ENCODE measurements at regions not wholly inside any gene's neighbourhood (a gene's known extent, or its start where the extent isn't known, plus 50 kb on each side); places are given as distances from the start of the nearest gene placed in this dataset.

DNA sequence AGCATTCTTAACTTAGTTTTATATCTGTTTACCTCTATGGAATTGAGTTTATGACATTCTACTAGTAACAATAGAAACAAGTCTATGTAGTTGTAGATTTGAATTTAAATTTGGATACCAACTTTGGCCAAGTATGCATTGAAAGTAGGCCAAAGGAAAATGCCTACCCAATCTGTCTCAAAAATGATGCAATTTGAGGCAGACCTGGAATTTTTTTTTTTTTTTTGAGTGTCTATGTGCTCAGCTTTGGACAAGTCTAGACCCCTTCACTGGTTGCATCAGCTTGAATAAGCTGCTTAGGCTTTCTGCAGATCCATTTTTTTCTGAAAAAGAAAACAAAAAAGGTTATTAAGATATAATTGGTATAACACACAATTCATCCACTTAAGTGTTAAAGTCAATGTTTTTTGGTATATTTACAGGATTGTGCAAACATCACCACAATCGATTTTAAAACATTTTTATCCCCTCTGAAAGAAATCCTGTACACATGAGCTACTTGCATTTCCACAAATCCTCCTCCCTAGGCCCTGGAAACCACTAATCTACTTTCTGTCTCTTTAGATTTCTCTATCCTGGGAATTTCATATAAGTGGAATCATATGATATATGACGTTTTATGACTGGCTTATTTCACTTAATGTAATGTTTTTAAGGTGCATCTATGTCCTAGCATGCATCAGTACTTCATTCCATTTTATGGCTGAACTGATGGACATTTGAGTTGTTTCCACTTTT lies 185.1 kb upstream of the CCDC68 start:
- 13 to 34% (median 31%) methylated on average over 2 of the region's 2 CpGs for WGBS, 3 donors
- DNase-seq: no peak
- no peaks in the 10 kb centered on the region for H3K9me3 ChIP-seq (ENCODE audit: control insufficient read depth in 2 of 2, insufficient read depth in 1 of 2, low read depth in 1 of 2, low read length in 1 of 2)
- no peaks in the 10 kb centered on the region for H3K36me3 ChIP-seq (ENCODE audit: control insufficient read depth in 3 of 3, insufficient read depth in 2 of 3, low read depth in 1 of 3, low read length in 3 of 3)
- H3K4me1 ChIP-seq (ENCODE audit: control insufficient read depth in 3 of 3, insufficient read depth in 2 of 3, low read depth in 1 of 3, low read length in 2 of 3): no peaks in the 10 kb centered on the region
- FAIRE-seq: no peak
- H3K4me3 ChIP-seq (ENCODE audit: low read depth in 1 of 3, low read length in 3 of 3): no peak overlapping the region
- H3K27ac ChIP-seq (ENCODE audit: low read depth in 1 of 3, low read length in 2 of 3): no peak overlapping the region
- H3K27me3 ChIP-seq (ENCODE audit: control insufficient read depth in 3 of 3, insufficient read depth in 3 of 3, low read length in 3 of 3): no peaks in the 10 kb centered on the region

DNA sequence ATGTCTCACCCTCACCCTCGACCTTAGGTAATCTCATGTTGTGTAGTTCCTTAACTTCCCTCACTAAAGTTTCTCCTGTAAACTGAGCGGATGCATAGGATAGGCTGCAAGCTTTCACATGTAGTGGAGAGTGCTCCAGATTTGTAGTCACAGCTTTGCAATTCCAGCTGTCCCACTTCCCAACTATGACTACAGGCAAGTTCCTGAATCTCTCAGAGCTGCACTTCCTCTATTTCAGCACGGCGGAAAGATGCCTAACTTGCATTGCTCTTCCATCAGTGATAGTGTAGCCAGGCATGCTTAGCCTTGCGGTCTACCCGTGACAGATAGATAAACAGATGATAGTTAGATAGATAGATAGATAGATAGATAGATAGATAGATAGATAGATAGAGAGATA lies 183.1 kb upstream of the CCDC68 start:
- 69 to 78% (median 74%) methylated on average over 6 of the region's 6 CpGs for WGBS, 3 donors
- no peaks in the 10 kb centered on the region for H3K4me1 ChIP-seq (ENCODE audit: control insufficient read depth in 3 of 3, insufficient read depth in 2 of 3, low read depth in 1 of 3, low read length in 2 of 3)
- H3K27me3 ChIP-seq (ENCODE audit: control insufficient read depth in 3 of 3, insufficient read depth in 3 of 3, low read length in 3 of 3): no peaks in the 10 kb centered on the region
- no peaks in the 10 kb centered on the region for H3K9me3 ChIP-seq (ENCODE audit: control insufficient read depth in 2 of 2, insufficient read depth in 1 of 2, low read depth in 1 of 2, low read length in 1 of 2)
- no peak overlapping the region for H3K27ac ChIP-seq (ENCODE audit: low read depth in 1 of 3, low read length in 2 of 3)
- DNase-seq (no peak), FAIRE-seq (no peak)
- no peak overlapping the region for H3K4me3 ChIP-seq (ENCODE audit: low read depth in 1 of 3, low read length in 3 of 3)
- H3K36me3 ChIP-seq (ENCODE audit: control insufficient read depth in 3 of 3, insufficient read depth in 2 of 3, low read depth in 1 of 3, low read length in 3 of 3): no peaks in the 10 kb centered on the region

DNA sequence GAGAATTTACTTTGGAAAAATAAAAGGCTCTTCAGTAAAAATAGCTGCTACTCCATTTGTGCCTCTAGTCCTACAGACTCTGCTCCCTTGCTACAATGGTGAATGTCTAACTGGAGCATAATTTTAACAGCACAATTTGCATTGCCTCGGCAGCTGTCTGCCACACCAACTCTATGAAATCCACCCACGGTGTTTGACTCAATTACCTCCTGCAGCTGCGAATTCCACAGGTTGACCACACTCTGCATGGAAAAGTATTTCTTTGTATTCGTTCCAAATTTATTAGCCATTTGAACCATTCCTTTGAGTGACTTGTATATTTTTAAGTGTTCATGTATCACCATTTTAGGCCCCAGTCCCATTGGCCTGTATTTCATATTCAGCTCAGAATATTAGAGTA lies 182.1 kb upstream of the CCDC68 start:
- DNase-seq: no peak
- Histone ChIP-seq H3K4me1 (ENCODE audit: control insufficient read depth in 3 of 3, insufficient read depth in 2 of 3, low read depth in 1 of 3, low read length in 2 of 3) (no peaks in the 10 kb centered on the region), H3K27ac (ENCODE audit: low read depth in 1 of 3, low read length in 2 of 3) (no peak overlapping the region), H3K4me3 (ENCODE audit: low read depth in 1 of 3, low read length in 3 of 3) (no peak overlapping the region), H3K36me3 (ENCODE audit: control insufficient read depth in 3 of 3, insufficient read depth in 2 of 3, low read depth in 1 of 3, low read length in 3 of 3) (no peaks in the 10 kb centered on the region), H3K27me3 (ENCODE audit: control insufficient read depth in 3 of 3, insufficient read depth in 3 of 3, low read length in 3 of 3) (no peaks in the 10 kb centered on the region), H3K9me3 (ENCODE audit: control insufficient read depth in 2 of 2, insufficient read depth in 1 of 2, low read depth in 1 of 2, low read length in 1 of 2) (no peaks in the 10 kb centered on the region)
- no peak for FAIRE-seq
- WGBS, 3 donors: 78 to 91% (median 86%) methylated on average over 4 of the region's 4 CpGs

DNA sequence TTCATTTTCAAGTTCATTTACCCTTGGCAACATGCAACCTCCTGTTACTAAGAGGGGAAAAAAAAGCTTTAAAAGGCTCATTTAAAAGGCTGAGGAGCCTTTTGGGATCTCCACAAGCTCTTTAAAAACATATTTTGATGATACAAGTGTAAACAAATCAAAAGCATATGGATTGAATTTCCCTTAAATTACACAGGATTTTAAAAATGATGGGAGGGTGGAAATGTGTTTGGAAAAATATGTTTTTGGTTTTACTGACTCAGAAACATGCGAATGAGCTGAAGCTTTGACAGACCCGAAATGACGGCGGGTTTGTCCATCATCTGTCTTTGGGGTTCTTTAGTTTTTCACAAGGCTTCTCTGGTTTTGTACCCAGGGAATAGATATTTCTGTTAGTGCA lies 180.6 kb upstream of the CCDC68 start:
- Histone ChIP-seq H3K27ac (ENCODE audit: low read depth in 1 of 3, low read length in 2 of 3) (no peak overlapping the region), H3K4me3 (ENCODE audit: low read depth in 1 of 3, low read length in 3 of 3) (no peak overlapping the region), H3K27me3 (ENCODE audit: control insufficient read depth in 3 of 3, insufficient read depth in 3 of 3, low read length in 3 of 3) (no peaks in the 10 kb centered on the region), H3K4me1 (ENCODE audit: control insufficient read depth in 3 of 3, insufficient read depth in 2 of 3, low read depth in 1 of 3, low read length in 2 of 3) (no peaks in the 10 kb centered on the region), H3K9me3 (ENCODE audit: control insufficient read depth in 2 of 2, insufficient read depth in 1 of 2, low read depth in 1 of 2, low read length in 1 of 2) (no peaks in the 10 kb centered on the region), H3K36me3 (ENCODE audit: control insufficient read depth in 3 of 3, insufficient read depth in 2 of 3, low read depth in 1 of 3, low read length in 3 of 3) (no peaks in the 10 kb centered on the region)
- FAIRE-seq (no peak), DNase-seq (no peak)
- WGBS, 3 donors: 66 to 82% (median 70%) methylated on average over 4 of the region's 4 CpGs

DNA sequence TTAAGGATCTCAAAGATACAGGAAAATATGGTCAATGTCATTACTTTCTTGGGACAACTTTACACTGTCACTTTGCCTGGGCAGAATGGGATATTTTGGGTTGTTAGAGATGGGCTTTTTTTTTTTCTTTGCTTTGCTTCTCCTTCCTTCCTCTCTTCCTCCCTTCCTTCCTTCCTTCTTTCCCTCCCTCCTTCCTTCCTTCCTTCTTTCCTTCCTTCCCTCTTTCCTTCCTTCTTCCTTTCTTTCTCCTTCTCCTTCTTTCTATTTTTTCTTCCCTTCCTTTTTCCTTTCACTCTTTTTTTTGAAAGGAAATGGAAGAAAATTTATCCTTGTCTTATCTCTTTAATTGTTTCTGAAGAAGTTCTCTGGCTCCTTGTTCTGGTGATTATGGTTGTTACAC lies 180.0 kb upstream of the CCDC68 start:
- H3K36me3 ChIP-seq (ENCODE audit: control insufficient read depth in 3 of 3, insufficient read depth in 2 of 3, low read depth in 1 of 3, low read length in 3 of 3): no peaks in the 10 kb centered on the region
- no peak for FAIRE-seq
- no peaks in the 10 kb centered on the region for H3K4me1 ChIP-seq (ENCODE audit: control insufficient read depth in 3 of 3, insufficient read depth in 2 of 3, low read depth in 1 of 3, low read length in 2 of 3)
- H3K4me3 ChIP-seq (ENCODE audit: low read depth in 1 of 3, low read length in 3 of 3): no peak overlapping the region
- H3K27me3 ChIP-seq (ENCODE audit: control insufficient read depth in 3 of 3, insufficient read depth in 3 of 3, low read length in 3 of 3): no peaks in the 10 kb centered on the region
- no peak overlapping the region for H3K27ac ChIP-seq (ENCODE audit: low read depth in 1 of 3, low read length in 2 of 3)
- H3K9me3 ChIP-seq (ENCODE audit: control insufficient read depth in 2 of 2, insufficient read depth in 1 of 2, low read depth in 1 of 2, low read length in 1 of 2): no peaks in the 10 kb centered on the region
- DNase-seq: no peak

DNA sequence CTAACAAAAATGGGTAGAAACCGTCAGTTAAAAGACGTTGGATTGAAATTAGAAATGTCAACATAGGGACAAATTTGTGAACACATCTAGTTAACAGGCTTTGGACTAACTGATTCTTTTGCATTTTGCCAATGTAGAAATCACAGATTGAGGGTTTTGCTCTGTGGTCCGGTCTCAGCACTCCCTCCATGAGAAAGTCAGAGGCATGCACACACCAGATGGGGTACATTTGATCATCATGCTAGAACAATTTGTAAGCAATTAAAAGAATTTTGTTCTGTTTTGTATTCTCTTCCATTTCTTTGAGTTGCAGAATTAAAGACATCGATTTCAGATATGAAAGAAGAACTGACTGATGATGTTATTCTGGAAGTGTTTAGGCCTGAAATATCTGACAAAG lies 179.1 kb upstream of the CCDC68 start:
- Histone ChIP-seq H3K36me3 (ENCODE audit: control insufficient read depth in 3 of 3, insufficient read depth in 2 of 3, low read depth in 1 of 3, low read length in 3 of 3) (no peaks in the 10 kb centered on the region), H3K27me3 (ENCODE audit: control insufficient read depth in 3 of 3, insufficient read depth in 3 of 3, low read length in 3 of 3) (no peaks in the 10 kb centered on the region), H3K27ac (ENCODE audit: low read depth in 1 of 3, low read length in 2 of 3) (no peak overlapping the region), H3K4me3 (ENCODE audit: low read depth in 1 of 3, low read length in 3 of 3) (no peak overlapping the region), H3K4me1 (ENCODE audit: control insufficient read depth in 3 of 3, insufficient read depth in 2 of 3, low read depth in 1 of 3, low read length in 2 of 3) (no peaks in the 10 kb centered on the region), H3K9me3 (ENCODE audit: control insufficient read depth in 2 of 2, insufficient read depth in 1 of 2, low read depth in 1 of 2, low read length in 1 of 2) (no peaks in the 10 kb centered on the region)
- FAIRE-seq (no peak), DNase-seq (no peak)
- 79 to 83% (median 82%) methylated on average over 4 of the region's 4 CpGs for WGBS, 3 donors

DNA sequence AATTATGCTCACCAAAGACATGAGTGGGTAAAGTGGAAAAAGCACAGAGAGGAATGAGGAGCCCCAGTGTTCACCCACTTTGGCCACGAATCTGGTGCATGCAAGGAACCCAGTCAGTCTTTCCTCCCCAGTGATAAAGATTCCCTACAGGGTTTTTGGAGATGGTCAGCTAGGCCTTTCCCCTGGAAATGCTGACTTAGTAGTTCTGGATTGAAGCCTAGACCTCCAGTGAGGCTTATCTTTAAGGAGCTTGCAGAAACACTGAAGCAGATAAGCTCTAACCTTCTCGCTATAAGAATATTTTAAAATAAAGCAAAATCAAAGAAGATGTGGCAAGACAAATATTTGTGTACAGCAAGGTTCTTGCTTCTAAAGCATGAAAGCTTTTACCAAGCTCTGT lies 178.3 kb upstream of the CCDC68 start:
- Histone ChIP-seq H3K36me3 (ENCODE audit: control insufficient read depth in 3 of 3, insufficient read depth in 2 of 3, low read depth in 1 of 3, low read length in 3 of 3) (no peaks in the 10 kb centered on the region), H3K9me3 (ENCODE audit: control insufficient read depth in 2 of 2, insufficient read depth in 1 of 2, low read depth in 1 of 2, low read length in 1 of 2) (no peaks in the 10 kb centered on the region), H3K4me1 (ENCODE audit: control insufficient read depth in 3 of 3, insufficient read depth in 2 of 3, low read depth in 1 of 3, low read length in 2 of 3) (no peaks in the 10 kb centered on the region), H3K27ac (ENCODE audit: low read depth in 1 of 3, low read length in 2 of 3) (no peak overlapping the region), H3K27me3 (ENCODE audit: control insufficient read depth in 3 of 3, insufficient read depth in 3 of 3, low read length in 3 of 3) (no peaks in the 10 kb centered on the region), H3K4me3 (ENCODE audit: low read depth in 1 of 3, low read length in 3 of 3) (no peak overlapping the region)
- whole genome bisulfite sequencing, 3 donors: 55 to 84% (median 67%) methylated on average over 2 of the region's 2 CpGs
- FAIRE-seq (no peak), DNase-seq (no peak)

DNA sequence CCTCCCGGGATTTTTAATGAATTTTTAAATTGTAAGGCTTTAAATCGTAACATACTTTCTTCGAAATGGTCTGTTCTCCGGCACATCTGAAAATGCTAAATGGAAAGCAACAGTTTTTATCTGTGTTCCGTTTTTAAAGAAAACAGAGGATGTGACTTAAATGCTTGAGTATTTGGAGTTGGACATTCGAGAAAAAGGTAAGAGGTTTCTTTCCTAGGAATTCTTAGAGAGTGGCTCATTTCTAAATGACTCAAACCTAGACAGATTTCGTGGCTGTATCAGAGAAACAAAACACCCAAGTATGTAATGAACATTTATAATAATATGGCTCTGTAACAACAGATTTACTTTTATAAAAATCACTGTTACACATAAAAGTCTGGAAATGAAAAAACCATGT lies 177.6 kb upstream of the CCDC68 start:
- FAIRE-seq (no peak), DNase-seq (no peak)
- H3K36me3 ChIP-seq (ENCODE audit: control insufficient read depth in 3 of 3, insufficient read depth in 2 of 3, low read depth in 1 of 3, low read length in 3 of 3): no peaks in the 10 kb centered on the region
- no peaks in the 10 kb centered on the region for H3K27me3 ChIP-seq (ENCODE audit: control insufficient read depth in 3 of 3, insufficient read depth in 3 of 3, low read length in 3 of 3)
- H3K4me3 ChIP-seq (ENCODE audit: low read depth in 1 of 3, low read length in 3 of 3): no peak overlapping the region
- H3K27ac ChIP-seq (ENCODE audit: low read depth in 1 of 3, low read length in 2 of 3): no peak overlapping the region
- H3K9me3 ChIP-seq (ENCODE audit: control insufficient read depth in 2 of 2, insufficient read depth in 1 of 2, low read depth in 1 of 2, low read length in 1 of 2): no peaks in the 10 kb centered on the region
- H3K4me1 ChIP-seq (ENCODE audit: control insufficient read depth in 3 of 3, insufficient read depth in 2 of 3, low read depth in 1 of 3, low read length in 2 of 3): no peaks in the 10 kb centered on the region
- 68 to 87% (median 72%) methylated on average over 7 of the region's 7 CpGs for WGBS, 3 donors

DNA sequence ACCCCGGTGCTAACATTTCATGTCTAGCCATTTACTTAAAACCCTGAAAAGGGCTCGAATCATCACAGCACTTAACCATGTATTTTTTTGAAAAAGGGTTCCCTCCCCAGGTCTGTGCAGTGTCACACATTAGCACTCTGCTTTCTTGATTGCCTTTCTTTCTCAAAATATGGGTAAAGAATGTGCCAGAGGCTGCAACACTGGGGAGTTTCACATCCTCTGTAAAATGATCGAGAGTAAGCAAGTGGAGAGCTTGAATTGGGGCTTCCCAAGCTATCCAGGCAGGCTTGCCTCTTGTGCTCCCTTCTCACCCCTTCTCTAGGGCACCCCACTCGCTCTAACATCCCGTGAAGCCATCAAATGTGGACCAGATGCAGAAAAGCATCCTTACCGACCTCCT lies 177.0 kb upstream of the CCDC68 start:
- DNase-seq (no peak), FAIRE-seq (no peak)
- Histone ChIP-seq H3K4me1 (ENCODE audit: control insufficient read depth in 3 of 3, insufficient read depth in 2 of 3, low read depth in 1 of 3, low read length in 2 of 3) (no peaks in the 10 kb centered on the region), H3K27ac (ENCODE audit: low read depth in 1 of 3, low read length in 2 of 3) (no peak overlapping the region), H3K4me3 (ENCODE audit: low read depth in 1 of 3, low read length in 3 of 3) (no peak overlapping the region), H3K27me3 (ENCODE audit: control insufficient read depth in 3 of 3, insufficient read depth in 3 of 3, low read length in 3 of 3) (no peaks in the 10 kb centered on the region), H3K9me3 (ENCODE audit: control insufficient read depth in 2 of 2, insufficient read depth in 1 of 2, low read depth in 1 of 2, low read length in 1 of 2) (no peaks in the 10 kb centered on the region), H3K36me3 (ENCODE audit: control insufficient read depth in 3 of 3, insufficient read depth in 2 of 3, low read depth in 1 of 3, low read length in 3 of 3) (no peaks in the 10 kb centered on the region)
- WGBS, 3 donors: 57 to 83% (median 77%) methylated on average over 6 of the region's 6 CpGs
